GM20000 (cell line): ENCODE measurements at regions not wholly inside any gene's neighbourhood (a gene's known extent, or its start where the extent isn't known, plus 50 kb on each side); places are given as distances from the start of the nearest gene placed in this dataset.

ENCODE experiments used
- DNase-seq: peaks from one replicate; pipeline ENCODE4 v3.0.0; 2012; ENCODE audit warnings: low spot score
- CTCF ChIP-seq: IDR thresholded peaks from 2 replicates; pipeline ENCODE4 v1.5.1; 2012; ENCODE audit warnings: mild to moderate bottlenecking, control low read depth; ENCODE audit errors: extremely low read depth, missing control alignments

GRCh38 chr2:64238799-64239198 lies 94.6 kb upstream of the PELI1 start:
- TF ChIP-seq CTCF, result no peak
- no peak for DNase-seq

GRCh38 chr2:64243081-64244036 lies 99.1 kb upstream of the PELI1 start:
- TF ChIP-seq CTCF, result no peak
- no peak for DNase-seq

- no peak for DNase-seq
- no peak for TF ChIP-seq CTCF
Observed at GRCh38 chr2:64244037-64244416, 99.8 kb upstream of the PELI1 start.

- TF ChIP-seq CTCF, result no peak
- DNase-seq, result no peak
Observed at GRCh38 chr2:64245631-64246030, 101.4 kb upstream of the PELI1 start.

GRCh38 chr2:64246962-64247361 lies 102.7 kb upstream of the PELI1 start:
- no peak for TF ChIP-seq CTCF
- no peak for DNase-seq

GRCh38 chr2:64249426-64249825 lies 105.2 kb upstream of the PELI1 start:
- DNase-seq, result no peak
- TF ChIP-seq CTCF, result no peak

GRCh38 chr2:64250063-64250462 lies 105.8 kb upstream of the PELI1 start:
- no peak for TF ChIP-seq CTCF

More at GRCh38 chr2:64250063-64250462, 105.8 kb upstream of the PELI1 start:
- no peak for DNase-seq
